CD4-positive, alpha-beta T cell treated with Interleukin-4 for 1 hour (primary cell): ENCODE measurements at regions not wholly inside any gene's neighbourhood (a gene's known extent, or its start where the extent isn't known, plus 50 kb on each side); places are given as distances from the start of the nearest gene placed in this dataset.
"Not testable (repeated sequence)": the region's sequence is repeated elsewhere in the genome, so short reads cannot be mapped to it uniquely, and the experiment has no call there.

Experiments
- DNase-seq, 2 donors: peaks; one replicate each; pipeline ENCODE4 v3.0.0-alpha.2; 2020 to 2022

GRCh38 chrX:120752431-120753082 lies 122.7 kb upstream of the C1GALT1C1 start:
- no peak for DNase-seq

- no peak for DNase-seq
Measured at GRCh38 chrX:120751683-120752082, 121.8 kb upstream of the C1GALT1C1 start.

GRCh38 chrX:120750381-120750780 lies 120.5 kb upstream of the C1GALT1C1 start:
- no peak for DNase-seq

- DNase-seq = peak in 1 of 2 donors; percentile 40
Measured at GRCh38 chrX:120749141-120749846, 119.4 kb upstream of the C1GALT1C1 start.

GRCh38 chrX:120746153-120746552 lies 116.3 kb upstream of the C1GALT1C1 start:
- no peak for DNase-seq

- DNase-seq = no peak
Measured at GRCh38 chrX:120742946-120743665, 113.3 kb upstream of the C1GALT1C1 start.

GRCh38 chrX:120741452-120741851 lies 111.6 kb upstream of the C1GALT1C1 start:
- no peak for DNase-seq

GRCh38 chrX:120740072-120740471 lies 110.2 kb upstream of the C1GALT1C1 start:
- DNase-seq = no peak

- DNase-seq = no peak
Measured at GRCh38 chrX:120739300-120739699, 109.4 kb upstream of the C1GALT1C1 start.

- no peak for DNase-seq
Measured at GRCh38 chrX:120736989-120737388, 107.1 kb upstream of the C1GALT1C1 start.

GRCh38 chrX:120735966-120736365 lies 106.1 kb upstream of the C1GALT1C1 start:
- DNase-seq = no peak

GRCh38 chrX:120732879-120733278 lies 103.0 kb upstream of the C1GALT1C1 start:
- no peak for DNase-seq

GRCh38 chrX:120732461-120732860 lies 102.6 kb upstream of the C1GALT1C1 start:
- DNase-seq = no peak

- DNase-seq = no peak
Measured at GRCh38 chrX:120731386-120731785, 101.5 kb upstream of the C1GALT1C1 start.

GRCh38 chrX:120729506-120730255 lies 99.8 kb upstream of the C1GALT1C1 start:
- DNase-seq = not testable (repeated sequence)

GRCh38 chrX:120727911-120728310 lies 98.1 kb upstream of the C1GALT1C1 start:
- no peak for DNase-seq

- DNase-seq = no peak
Measured at GRCh38 chrX:120727452-120727851, 97.6 kb upstream of the C1GALT1C1 start.

GRCh38 chrX:120726294-120726693 lies 96.4 kb upstream of the C1GALT1C1 start:
- DNase-seq = no peak

- DNase-seq = no peak
Measured at GRCh38 chrX:120725874-120726273, 96.0 kb upstream of the C1GALT1C1 start.

- DNase-seq = no peak
Measured at GRCh38 chrX:120719622-120720021, 89.8 kb upstream of the C1GALT1C1 start.

- DNase-seq = no peak
Measured at GRCh38 chrX:120718969-120719368, 89.1 kb upstream of the C1GALT1C1 start.

- DNase-seq = not testable (repeated sequence)
Measured at GRCh38 chrX:120702337-120702736, 72.5 kb upstream of the C1GALT1C1 start.

GRCh38 chrX:120697053-120697452 lies 67.2 kb upstream of the C1GALT1C1 start:
- DNase-seq = peak; percentile 33 to 58
